Breast epithelium (tissue), 3 donors: ENCODE measurements at regions not wholly inside any gene's neighbourhood (a gene's known extent, or its start where the extent isn't known, plus 50 kb on each side); places are given as distances from the start of the nearest gene placed in this dataset.

ENCODE experiments used
- POLR2A ChIP-seq: fragments of 450-650 bp; IDR thresholded peaks from one replicate; pipeline ENCODE4 v1.6.1; 2016; ENCODE audit warnings: antibody characterized with exemption, mild to moderate bottlenecking, moderate library complexity
- TF ChIP-seq, protein P1 (sequence below), 3 donors: fragments of 450-650 bp; IDR thresholded peaks; one replicate each; pipeline ENCODE4 v1.5.1; 2016 to 2017; ENCODE audit warnings: antibody characterized with exemption in 3 of 3, mild to moderate bottlenecking in 3 of 3, moderate library complexity in 3 of 3

GRCh38 chr6:109297406-109298110 lies 84.7 kb downstream of the CD164 start:
- TF ChIP-seq, protein P1, sequence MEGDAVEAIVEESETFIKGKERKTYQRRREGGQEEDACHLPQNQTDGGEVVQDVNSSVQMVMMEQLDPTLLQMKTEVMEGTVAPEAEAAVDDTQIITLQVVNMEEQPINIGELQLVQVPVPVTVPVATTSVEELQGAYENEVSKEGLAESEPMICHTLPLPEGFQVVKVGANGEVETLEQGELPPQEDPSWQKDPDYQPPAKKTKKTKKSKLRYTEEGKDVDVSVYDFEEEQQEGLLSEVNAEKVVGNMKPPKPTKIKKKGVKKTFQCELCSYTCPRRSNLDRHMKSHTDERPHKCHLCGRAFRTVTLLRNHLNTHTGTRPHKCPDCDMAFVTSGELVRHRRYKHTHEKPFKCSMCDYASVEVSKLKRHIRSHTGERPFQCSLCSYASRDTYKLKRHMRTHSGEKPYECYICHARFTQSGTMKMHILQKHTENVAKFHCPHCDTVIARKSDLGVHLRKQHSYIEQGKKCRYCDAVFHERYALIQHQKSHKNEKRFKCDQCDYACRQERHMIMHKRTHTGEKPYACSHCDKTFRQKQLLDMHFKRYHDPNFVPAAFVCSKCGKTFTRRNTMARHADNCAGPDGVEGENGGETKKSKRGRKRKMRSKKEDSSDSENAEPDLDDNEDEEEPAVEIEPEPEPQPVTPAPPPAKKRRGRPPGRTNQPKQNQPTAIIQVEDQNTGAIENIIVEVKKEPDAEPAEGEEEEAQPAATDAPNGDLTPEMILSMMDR (IDR thresholded peaks at IDR 0.05) = no peak
- TF ChIP-seq POLR2A = no peak
